ENCODE measurements at regions not wholly inside any gene's neighbourhood (a gene's known extent, or its start where the extent isn't known, plus 50 kb on each side); places are given as distances from the start of the nearest gene placed in this dataset.
"Not testable (repeated sequence)": the region's sequence is repeated elsewhere in the genome, so short reads cannot be mapped to it uniquely, and the experiment has no call there.

GRCh38 chr10:53183733-53184132 is 411.1 kb upstream of the MBL2 start:
- Histone ChIP-seq H3K27me3 (ENCODE audit: low read depth) (no peaks in the 10 kb centered on the region; the same call in 1 of the 2 replicates), H3K9me3 (no peaks in the 10 kb centered on the region; the same call in 1 of the 2 replicates), H3K36me3 (replicated peaks) (no peaks in the 10 kb centered on the region), H3K4me3 (no peak overlapping the region), H3K4me1 (no peaks in the 10 kb centered on the region)
- in situ Hi-C loops (cut with MboI; ENCODE audit: low sequenced_read_pairs): no loop called here
- no peak for DNase-seq (ENCODE audit: low spot score in 2 of 2)

GRCh38 chr10:53177468-53177867 is 404.9 kb upstream of the MBL2 start:
- H3K27me3 ChIP-seq (ENCODE audit: low read depth): no peaks in the 10 kb centered on the region; the same call in 1 of the 2 replicates
- no peaks in the 10 kb centered on the region for H3K36me3 ChIP-seq (replicated peaks)
- no peaks in the 10 kb centered on the region for H3K9me3 ChIP-seq
- H3K4me1 ChIP-seq: no peaks in the 10 kb centered on the region
- in situ Hi-C loops (cut with MboI; ENCODE audit: low sequenced_read_pairs): no loop called here
- no peak for DNase-seq (ENCODE audit: low spot score in 2 of 2)
- no peak overlapping the region for H3K4me3 ChIP-seq

- H3K27me3 ChIP-seq (ENCODE audit: low read depth): no peaks in the 10 kb centered on the region
- H3K36me3 ChIP-seq (replicated peaks): no peaks in the 10 kb centered on the region
- in situ Hi-C loops (cut with MboI; ENCODE audit: low sequenced_read_pairs): no loop called here
- no peak for DNase-seq (ENCODE audit: low spot score in 2 of 2)
- H3K9me3 ChIP-seq: no peaks in the 10 kb centered on the region
- H3K4me3 ChIP-seq: no peak overlapping the region
- no peaks in the 10 kb centered on the region for H3K4me1 ChIP-seq
These were observed 393.7 kb upstream of the MBL2 start for GRCh38 chr10:53166325-53166724.

- no peaks in the 10 kb centered on the region for H3K4me1 ChIP-seq
- no peak overlapping the region for H3K4me3 ChIP-seq
- in situ Hi-C loops (cut with MboI; ENCODE audit: low sequenced_read_pairs): no loop called here
- H3K27me3 ChIP-seq (ENCODE audit: low read depth): no peaks in the 10 kb centered on the region
- H3K36me3 ChIP-seq (replicated peaks): no peaks in the 10 kb centered on the region
- H3K9me3 ChIP-seq: no peaks in the 10 kb centered on the region
- no peak for DNase-seq (ENCODE audit: low spot score in 2 of 2)
These were observed 390.3 kb upstream of the MBL2 start for GRCh38 chr10:53162856-53163255.

- no peak for DNase-seq (ENCODE audit: low spot score in 2 of 2)
- in situ Hi-C loops (cut with MboI; ENCODE audit: low sequenced_read_pairs): no loop called here
- no peaks in the 10 kb centered on the region for H3K36me3 ChIP-seq (replicated peaks)
- no peaks in the 10 kb centered on the region for H3K27me3 ChIP-seq (ENCODE audit: low read depth)
- no peaks in the 10 kb centered on the region for H3K4me1 ChIP-seq
- no peak overlapping the region for H3K4me3 ChIP-seq
- no peaks in the 10 kb centered on the region for H3K9me3 ChIP-seq
These were observed 388.6 kb upstream of the MBL2 start for GRCh38 chr10:53161231-53161630.

- H3K27me3 ChIP-seq (ENCODE audit: low read depth); H3K4me1 ChIP-seq; H3K4me3 ChIP-seq; H3K36me3 ChIP-seq (replicated peaks); DNase-seq (ENCODE audit: low spot score in 2 of 2); in situ Hi-C loops (cut with MboI; ENCODE audit: low sequenced_read_pairs); H3K9me3 ChIP-seq: not testable (repeated sequence)
These were observed 383.1 kb upstream of the MBL2 start for GRCh38 chr10:53155674-53156073.

- Histone ChIP-seq H3K36me3 (replicated peaks) (no peaks in the 10 kb centered on the region), H3K4me1 (no peaks in the 10 kb centered on the region), H3K4me3 (no peak overlapping the region), H3K27me3 (ENCODE audit: low read depth) (no peaks in the 10 kb centered on the region), H3K9me3 (no peaks in the 10 kb centered on the region)
- DNase-seq (ENCODE audit: low spot score in 2 of 2): no peak
- in situ Hi-C loops (cut with MboI; ENCODE audit: low sequenced_read_pairs): no loop called here
These were observed 381.2 kb upstream of the MBL2 start for GRCh38 chr10:53153831-53154230.

GRCh38 chr10:53140506-53140905 is 367.9 kb upstream of the MBL2 start:
- in situ Hi-C loops (cut with MboI; ENCODE audit: low sequenced_read_pairs): no loop called here
- Histone ChIP-seq H3K27me3 (ENCODE audit: low read depth) (no peaks in the 10 kb centered on the region; the same call in 1 of the 2 replicates), H3K4me1 (no peaks in the 10 kb centered on the region), H3K9me3 (no peaks in the 10 kb centered on the region), H3K36me3 (replicated peaks) (no peaks in the 10 kb centered on the region), H3K4me3 (no peak overlapping the region)
- DNase-seq (ENCODE audit: low spot score in 2 of 2): no peak

- no peaks in the 10 kb centered on the region; the same call in 1 of the 2 replicates for H3K27me3 ChIP-seq (ENCODE audit: low read depth)
- in situ Hi-C loops (cut with MboI; ENCODE audit: low sequenced_read_pairs): no loop called here
- DNase-seq (ENCODE audit: low spot score in 2 of 2): no peak
- no peaks in the 10 kb centered on the region for H3K36me3 ChIP-seq (replicated peaks)
- no peaks in the 10 kb centered on the region for H3K9me3 ChIP-seq
- H3K4me1 ChIP-seq: no peaks in the 10 kb centered on the region
- no peak overlapping the region for H3K4me3 ChIP-seq
These were observed 363.3 kb upstream of the MBL2 start for GRCh38 chr10:53135897-53136253.

GRCh38 chr10:53135213-53135896 is 362.8 kb upstream of the MBL2 start:
- in situ Hi-C loops (cut with MboI; ENCODE audit: low sequenced_read_pairs): no loop called here
- Histone ChIP-seq H3K9me3 (no peaks in the 10 kb centered on the region), H3K4me1 (no peaks in the 10 kb centered on the region), H3K36me3 (replicated peaks) (no peaks in the 10 kb centered on the region), H3K27me3 (ENCODE audit: low read depth) (no peaks in the 10 kb centered on the region; the same call in 1 of the 2 replicates), H3K4me3 (no peak overlapping the region)
- no peak for DNase-seq (ENCODE audit: low spot score in 2 of 2)

- DNase-seq (ENCODE audit: low spot score in 2 of 2): no peak
- H3K4me3 ChIP-seq: no peak overlapping the region
- H3K27me3 ChIP-seq (ENCODE audit: low read depth): no peaks in the 10 kb centered on the region; the same call in 1 of the 2 replicates
- H3K36me3 ChIP-seq (replicated peaks): no peaks in the 10 kb centered on the region
- no peaks in the 10 kb centered on the region for H3K9me3 ChIP-seq
- H3K4me1 ChIP-seq: no peaks in the 10 kb centered on the region
- in situ Hi-C loops (cut with MboI; ENCODE audit: low sequenced_read_pairs): no loop called here
These were observed 361.5 kb upstream of the MBL2 start for GRCh38 chr10:53134050-53134449.

GRCh38 chr10:53130337-53130736 is 357.8 kb upstream of the MBL2 start:
- H3K4me3 ChIP-seq: no peak overlapping the region
- no peaks in the 10 kb centered on the region for H3K4me1 ChIP-seq
- no peak for DNase-seq (ENCODE audit: low spot score in 2 of 2)
- in situ Hi-C loops (cut with MboI; ENCODE audit: low sequenced_read_pairs): no loop called here
- no peaks in the 10 kb centered on the region for H3K9me3 ChIP-seq
- H3K36me3 ChIP-seq (replicated peaks): no peaks in the 10 kb centered on the region
- no peaks in the 10 kb centered on the region for H3K27me3 ChIP-seq (ENCODE audit: low read depth)

GRCh38 chr10:53127686-53128085 is 355.1 kb upstream of the MBL2 start:
- Histone ChIP-seq H3K27me3 (ENCODE audit: low read depth) (no peaks in the 10 kb centered on the region), H3K4me1 (no peaks in the 10 kb centered on the region), H3K36me3 (replicated peaks) (no peaks in the 10 kb centered on the region), H3K4me3 (no peak overlapping the region), H3K9me3 (no peaks in the 10 kb centered on the region)
- DNase-seq (ENCODE audit: low spot score in 2 of 2): no peak
- in situ Hi-C loops (cut with MboI; ENCODE audit: low sequenced_read_pairs): no loop called here

GRCh38 chr10:53123311-53123710 is 350.7 kb upstream of the MBL2 start:
- Histone ChIP-seq H3K27me3 (ENCODE audit: low read depth) (no peaks in the 10 kb centered on the region), H3K4me3 (no peak overlapping the region), H3K4me1 (no peaks in the 10 kb centered on the region), H3K36me3 (replicated peaks) (no peaks in the 10 kb centered on the region), H3K9me3 (no peaks in the 10 kb centered on the region)
- no peak for DNase-seq (ENCODE audit: low spot score in 2 of 2)
- in situ Hi-C loops (cut with MboI; ENCODE audit: low sequenced_read_pairs): no loop called here

GRCh38 chr10:53122281-53122680 is 349.7 kb upstream of the MBL2 start:
- no peak for DNase-seq (ENCODE audit: low spot score in 2 of 2)
- in situ Hi-C loops (cut with MboI; ENCODE audit: low sequenced_read_pairs): no loop called here

More at GRCh38 chr10:53122281-53122680, 349.7 kb upstream of the MBL2 start:
- Histone ChIP-seq H3K27me3 (ENCODE audit: low read depth) (no peaks in the 10 kb centered on the region), H3K4me1 (no peaks in the 10 kb centered on the region), H3K36me3 (replicated peaks) (no peaks in the 10 kb centered on the region), H3K9me3 (no peaks in the 10 kb centered on the region), H3K4me3 (no peak overlapping the region)

Data from HAP-1 (cell line).